HG02885 (cell line): ENCODE measurements at regions not wholly inside any gene's neighbourhood (a gene's known extent, or its start where the extent isn't known, plus 50 kb on each side); places are given as distances from the start of the nearest gene placed in this dataset.

Experiments
- ATAC-seq: cut with Tn5 transposase; IDR thresholded peaks from one replicate; pipeline ENCODE4 v1.9.1; 2021; ENCODE audit warnings: mild to moderate bottlenecking; ENCODE audit not compliant: unreplicated experiment, poor library complexity

DNA sequence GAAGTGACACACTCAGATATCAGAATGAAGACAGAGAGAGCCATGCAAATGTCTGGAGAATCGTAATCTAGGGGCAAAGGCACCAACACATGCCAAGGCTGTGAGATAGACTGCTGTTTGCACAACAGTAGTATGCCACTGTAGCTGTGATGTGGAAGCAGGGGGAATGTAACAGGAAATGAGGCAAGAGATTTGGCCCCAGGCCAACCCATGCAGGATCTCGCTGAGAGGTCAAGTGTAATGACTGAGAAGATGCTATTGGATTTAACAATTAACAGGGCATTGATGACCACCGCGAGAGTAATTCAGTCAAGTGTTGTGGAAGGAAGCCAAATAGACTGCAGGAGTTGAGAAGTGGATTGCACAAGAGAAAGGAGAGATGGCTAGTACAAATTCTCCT lies 107.3 kb upstream of the ST6GALNAC5 start:
- ATAC-seq, result no peak

- ATAC-seq, result no peak
Measured at GRCh38 chr1:76763738-76764137, 103.5 kb upstream of the ST6GALNAC5 start.

- ATAC-seq, result no peak
Measured at GRCh38 chr1:76764638-76765454, 102.4 kb upstream of the ST6GALNAC5 start.

- ATAC-seq, result no peak
Measured at GRCh38 chr1:76766381-76766780, 100.9 kb upstream of the ST6GALNAC5 start.

DNA sequence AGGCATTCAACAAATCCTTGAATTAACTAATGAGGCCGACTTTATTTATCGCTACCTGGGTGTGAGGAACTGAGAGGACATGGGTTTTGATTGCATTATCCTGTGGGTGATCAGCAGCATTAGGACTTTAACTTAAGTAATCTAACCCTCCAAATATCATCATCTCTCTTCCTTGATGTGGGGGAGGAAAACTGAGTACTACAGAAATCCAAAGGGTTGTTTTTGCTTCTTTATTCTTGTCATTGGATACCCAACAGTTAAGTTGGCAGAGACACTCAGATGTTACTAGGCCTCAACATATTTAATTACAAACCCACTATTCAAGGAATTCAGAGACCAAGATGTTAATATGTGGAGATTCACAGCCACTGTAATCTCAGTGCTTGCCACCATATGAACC lies 97.4 kb upstream of the ST6GALNAC5 start:
- no peak for ATAC-seq

GRCh38 chr1:76770979-76771378 lies 96.3 kb upstream of the ST6GALNAC5 start:
- ATAC-seq, result no peak

DNA sequence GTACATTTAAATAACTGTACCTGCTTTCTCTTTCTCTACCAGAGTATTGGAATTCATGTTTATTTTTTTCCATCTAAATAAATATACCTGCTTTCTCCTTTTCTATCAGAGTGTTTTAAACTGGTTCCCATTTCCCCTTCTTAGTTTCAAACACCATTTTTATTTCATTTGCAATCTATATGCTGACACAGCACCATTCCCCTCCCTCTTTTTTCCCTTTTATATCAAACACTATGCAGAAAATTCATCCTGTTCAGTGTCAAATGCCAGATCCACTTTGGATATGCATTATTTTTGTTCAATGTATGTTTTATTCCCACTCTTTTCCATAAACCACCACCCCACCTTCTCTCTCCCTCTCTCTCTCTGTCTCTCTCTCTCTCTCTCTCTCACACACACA lies 85.8 kb upstream of the ST6GALNAC5 start:
- no peak for ATAC-seq

GRCh38 chr1:76782809-76783208 lies 84.5 kb upstream of the ST6GALNAC5 start:
- no peak for ATAC-seq

DNA sequence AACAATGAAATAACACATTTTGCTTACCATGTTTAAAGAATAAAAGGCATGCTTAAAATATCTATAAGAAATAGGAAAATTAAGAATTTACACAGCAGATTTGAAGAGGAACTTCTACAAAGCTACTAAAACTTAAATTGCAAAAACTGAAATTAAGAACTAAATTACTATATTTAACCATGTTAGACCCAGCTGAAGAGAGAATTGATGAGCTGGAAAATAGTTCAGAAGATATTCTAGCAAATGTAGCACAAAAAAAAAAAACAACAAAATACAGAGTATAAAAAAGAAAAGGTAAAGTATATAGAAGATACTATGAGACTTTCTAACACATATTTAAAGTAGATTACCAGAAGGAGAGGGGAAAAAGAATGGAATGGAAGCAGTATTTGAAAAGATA lies 82.8 kb upstream of the ST6GALNAC5 start:
- ATAC-seq, result no peak

DNA sequence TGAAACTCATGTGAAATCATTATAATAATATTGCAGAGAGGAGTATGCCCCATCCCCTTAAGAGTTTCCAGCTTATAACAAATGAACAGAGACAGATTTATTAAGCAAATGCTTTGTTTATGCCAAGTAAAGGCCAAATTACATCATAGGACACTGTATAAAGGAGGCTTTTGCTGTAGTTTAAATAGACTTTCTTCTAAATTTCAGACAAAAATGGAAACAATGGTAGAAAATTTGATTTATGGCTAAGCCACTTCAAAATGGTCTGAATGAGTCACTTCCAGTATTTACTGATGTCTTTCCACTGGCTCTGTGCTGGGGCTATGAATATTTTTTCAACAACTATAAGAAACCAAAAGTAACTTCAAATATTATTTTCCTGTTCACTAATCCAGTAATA lies 81.1 kb upstream of the ST6GALNAC5 start:
- ATAC-seq, result no peak

DNA sequence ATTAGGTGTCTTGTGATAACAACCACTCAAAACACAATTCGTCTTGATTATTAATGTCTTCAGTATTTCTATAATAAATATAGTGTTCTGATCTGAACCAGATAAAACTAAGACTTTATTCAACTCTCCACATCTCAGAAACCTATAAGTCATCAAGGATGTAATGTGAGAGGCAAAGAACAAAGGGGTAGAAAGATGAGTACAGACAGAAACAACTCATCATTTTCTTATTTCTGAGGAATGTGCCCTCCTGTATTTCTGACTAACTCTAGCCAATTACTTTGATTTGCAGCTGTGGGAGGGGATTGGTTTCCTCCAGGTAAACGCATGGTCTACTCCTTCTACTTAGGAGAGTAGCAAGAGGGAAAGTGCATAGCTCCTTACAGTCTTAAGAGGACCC lies 73.7 kb upstream of the ST6GALNAC5 start:
- no peak for ATAC-seq

- no peak for ATAC-seq
Measured at GRCh38 chr1:76799700-76800099, 67.6 kb upstream of the ST6GALNAC5 start.

DNA sequence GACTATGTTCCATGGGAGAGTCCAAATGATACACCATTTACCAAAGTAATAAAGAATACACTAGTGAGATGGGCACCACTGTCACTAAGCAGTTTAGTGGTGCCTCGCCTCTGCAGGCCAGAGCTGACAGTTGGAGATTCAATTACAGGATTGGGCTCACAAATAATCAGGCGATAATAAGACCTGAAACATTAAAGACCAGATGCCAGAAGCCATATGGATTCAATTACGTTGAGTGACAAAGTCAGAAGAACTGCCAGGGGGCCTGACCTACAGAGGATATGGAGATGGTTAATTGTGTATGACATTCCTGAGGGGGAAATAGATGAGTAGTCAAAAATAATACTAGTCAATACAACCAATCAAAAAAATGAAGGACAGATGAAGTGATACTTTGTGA lies 65.2 kb upstream of the ST6GALNAC5 start:
- ATAC-seq, result no peak

DNA sequence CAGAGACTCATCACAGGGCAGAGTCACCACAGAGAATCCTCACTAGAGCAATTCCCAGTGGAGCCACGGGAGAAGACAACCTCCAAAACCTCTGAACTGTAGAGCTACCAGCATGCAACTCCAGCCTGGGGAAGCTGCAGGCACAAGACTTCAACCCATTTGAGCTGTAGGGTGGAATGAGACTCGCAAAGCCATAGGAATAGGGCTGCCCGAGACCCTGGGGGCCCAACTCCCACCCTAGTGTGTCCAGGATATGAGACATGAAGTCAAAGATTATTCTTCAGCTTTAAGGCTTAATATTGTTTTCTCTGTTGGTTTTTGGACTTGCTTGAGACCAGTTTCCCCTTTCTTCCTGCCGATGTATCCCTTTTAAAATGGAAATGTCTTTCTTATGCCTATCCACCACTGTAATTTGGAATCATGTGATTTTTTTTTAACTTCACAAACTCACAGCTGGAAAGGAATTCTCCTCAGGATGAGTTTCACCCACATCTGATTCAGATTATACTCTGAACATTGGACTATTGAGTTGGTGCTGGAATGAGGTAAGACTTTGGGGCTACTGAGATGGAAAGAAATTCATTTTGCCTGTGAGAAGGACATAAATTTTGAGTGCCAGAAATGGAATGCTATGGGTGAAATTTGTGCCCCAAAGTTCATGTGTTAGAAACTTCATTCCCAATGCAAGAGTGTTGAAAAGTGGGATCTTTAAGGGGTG lies 59.6 kb upstream of the ST6GALNAC5 start:
- no peak for ATAC-seq
